GM19043 (cell line): ENCODE measurements at regions not wholly inside any gene's neighbourhood (a gene's known extent, or its start where the extent isn't known, plus 50 kb on each side); places are given as distances from the start of the nearest gene placed in this dataset.
A peak's percentile ranks its signal among the peaks of the same experiment; 100 is the strongest.

ENCODE experiments used
- ATAC-seq: cut with Tn5 transposase; IDR thresholded peaks from one replicate; pipeline ENCODE4 v1.9.1; 2021; ENCODE audit warnings: low read depth; ENCODE audit not compliant: unreplicated experiment

DNA sequence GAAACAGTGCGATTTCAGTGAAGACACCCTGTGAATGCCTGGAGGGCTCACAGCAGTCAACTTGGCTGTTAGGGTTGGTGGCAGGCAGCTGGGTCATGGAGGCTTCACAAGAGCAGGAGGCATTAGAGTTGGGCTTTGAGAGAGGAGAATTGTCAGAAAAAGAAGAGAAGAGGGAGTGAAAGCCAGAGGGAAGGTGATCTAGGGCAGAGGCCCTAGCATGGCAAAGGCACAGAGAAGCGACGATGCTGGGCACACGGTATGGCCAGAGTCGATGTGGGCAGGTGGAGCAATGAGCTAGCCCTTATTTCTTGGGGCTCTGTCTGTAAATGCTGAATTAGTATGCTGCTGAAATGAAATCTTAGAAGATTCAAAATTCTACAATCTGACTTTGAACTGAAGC lies 52.6 kb upstream of the OLFM4 start:
- ATAC-seq: no peak

DNA sequence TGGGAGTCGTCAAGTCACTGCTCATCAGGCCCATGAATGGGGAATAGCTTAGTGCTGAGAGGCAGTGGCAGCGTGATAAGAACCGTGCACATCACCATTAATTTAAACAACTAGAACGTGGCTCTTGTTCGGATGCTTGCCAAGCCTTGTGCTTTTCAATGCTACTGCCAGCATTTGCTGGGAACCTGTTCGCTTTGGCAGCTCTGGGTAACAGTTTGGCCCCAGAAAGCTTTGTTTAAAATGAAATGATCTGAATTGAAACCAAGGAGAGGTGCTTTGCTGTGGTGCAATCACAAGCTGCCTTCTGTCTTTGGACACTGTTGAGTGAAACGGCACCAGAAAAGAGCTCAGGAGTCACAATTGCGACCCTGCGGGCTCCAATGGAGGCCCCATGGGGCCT lies 53.5 kb upstream of the OLFM4 start:
- ATAC-seq: no peak

DNA sequence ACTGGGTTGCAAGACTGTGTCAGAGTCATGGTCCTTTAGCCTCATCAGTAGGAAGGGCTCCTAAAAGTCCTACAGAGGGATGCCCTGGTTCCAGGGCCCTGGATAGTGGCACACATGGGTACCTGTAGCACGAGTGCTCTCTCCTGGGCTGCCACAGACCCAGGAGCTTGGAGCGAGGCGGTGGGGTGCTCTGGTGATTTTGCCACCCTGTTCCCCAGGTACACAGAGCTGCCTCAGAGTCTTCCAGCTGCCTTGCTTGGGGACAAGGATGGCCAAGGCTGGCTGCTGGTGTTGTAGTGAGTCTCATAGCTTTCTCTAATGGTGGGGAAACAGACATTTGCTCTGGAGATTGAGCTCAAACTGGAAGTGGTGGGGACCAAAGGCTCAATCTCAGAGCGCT lies 53.9 kb upstream of the OLFM4 start:
- ATAC-seq: no peak

DNA sequence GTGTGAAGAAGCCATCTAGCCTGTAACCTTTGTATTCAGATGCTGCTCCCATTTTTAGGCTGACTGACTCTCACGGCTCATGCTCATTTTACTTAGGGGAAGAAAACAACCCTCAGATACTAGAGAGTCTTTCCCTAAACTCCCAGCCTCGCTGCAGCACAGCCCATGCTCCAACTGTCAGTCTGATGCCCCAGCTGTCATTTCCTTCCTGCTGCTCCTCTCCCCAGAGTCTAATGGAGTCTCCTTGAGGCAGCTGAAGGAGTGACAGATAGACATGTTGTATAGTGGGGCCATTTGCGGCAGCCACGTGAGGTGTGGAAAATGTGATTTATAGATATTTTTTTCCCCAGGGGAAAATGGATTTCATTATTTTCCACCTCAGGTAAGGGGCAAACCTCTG lies 59.2 kb upstream of the OLFM4 start:
- no peak for ATAC-seq

DNA sequence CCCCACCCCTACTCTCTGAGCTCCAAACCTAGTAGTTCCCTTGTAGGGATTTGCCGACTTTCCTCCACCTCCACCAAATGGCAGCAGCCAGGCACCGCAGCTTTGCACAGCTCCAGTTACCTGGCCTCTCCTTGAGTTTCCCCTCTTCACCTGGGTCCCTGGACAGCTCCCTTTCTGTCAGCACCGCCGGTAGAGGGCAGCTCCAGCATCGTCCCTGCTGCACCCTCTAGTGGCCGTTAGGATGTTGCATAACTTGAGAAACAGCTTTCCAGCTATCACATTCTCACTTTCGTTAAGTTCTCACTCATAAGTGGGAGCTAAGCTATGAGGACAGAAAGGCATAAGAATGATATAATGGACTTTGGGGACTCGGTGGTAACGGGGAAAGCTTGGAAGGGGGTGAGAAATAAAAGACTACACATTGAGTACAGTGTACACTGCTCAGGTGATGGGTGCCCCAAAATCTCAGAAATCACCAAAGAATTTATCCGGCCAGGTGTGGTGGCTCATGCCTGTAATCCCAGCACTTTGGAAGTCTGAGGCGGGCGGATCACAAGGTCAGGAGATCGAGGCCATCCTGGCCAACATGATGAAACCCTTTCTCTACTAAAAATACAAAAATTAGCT lies 60.4 kb upstream of the OLFM4 start:
- peak; percentile 99 for ATAC-seq

DNA sequence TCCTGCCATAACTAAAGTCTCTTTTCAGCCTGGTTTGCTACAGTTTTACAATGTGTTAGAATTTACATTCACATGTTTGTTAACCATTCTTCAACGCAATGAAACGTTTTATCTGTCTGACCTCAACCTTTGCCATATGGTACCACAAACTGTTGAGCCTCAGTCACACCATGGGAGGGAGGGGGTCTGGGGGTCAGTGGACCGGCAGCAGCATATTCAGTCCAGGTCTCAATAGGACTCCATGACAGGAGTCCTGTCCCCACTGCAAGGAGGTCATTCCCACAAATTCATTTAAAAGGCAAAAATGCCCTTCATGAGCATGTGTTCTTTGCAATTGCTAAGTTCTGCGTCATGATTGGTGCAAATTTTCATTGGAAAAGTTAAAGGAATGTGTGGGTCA lies 66.6 kb upstream of the OLFM4 start:
- no peak for ATAC-seq

DNA sequence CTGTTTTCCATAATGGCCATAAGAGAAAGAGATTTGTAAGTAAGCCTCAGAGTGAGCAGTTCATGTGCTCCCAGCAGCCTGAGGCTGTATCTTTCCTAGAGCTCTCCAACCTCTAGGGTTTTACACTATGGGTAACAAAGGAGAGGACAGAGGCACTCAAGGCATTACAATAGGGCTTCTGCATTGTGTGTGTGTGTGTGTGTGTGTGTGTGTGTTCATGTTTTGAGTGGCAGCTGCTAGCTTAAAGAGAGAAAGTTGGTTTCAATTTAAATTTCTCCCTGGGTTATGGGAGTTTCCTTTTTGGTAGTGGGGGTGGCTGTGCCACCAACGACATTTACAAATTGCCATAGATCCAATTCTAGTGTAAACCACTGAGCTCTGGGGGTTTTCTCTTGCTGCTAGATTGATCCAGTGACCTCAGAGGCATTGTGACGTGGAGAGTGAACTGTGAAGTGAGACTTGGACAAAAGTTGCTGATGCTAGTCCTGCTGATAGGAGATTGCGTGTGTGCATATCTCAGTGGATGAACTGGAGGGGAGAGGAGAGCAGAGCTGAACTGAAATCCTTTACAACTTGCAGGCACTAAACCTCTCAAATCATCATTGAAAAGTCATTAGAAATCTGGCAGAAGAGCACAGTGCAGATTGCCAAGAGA lies 67.2 kb upstream of the OLFM4 start:
- ATAC-seq: no peak

DNA sequence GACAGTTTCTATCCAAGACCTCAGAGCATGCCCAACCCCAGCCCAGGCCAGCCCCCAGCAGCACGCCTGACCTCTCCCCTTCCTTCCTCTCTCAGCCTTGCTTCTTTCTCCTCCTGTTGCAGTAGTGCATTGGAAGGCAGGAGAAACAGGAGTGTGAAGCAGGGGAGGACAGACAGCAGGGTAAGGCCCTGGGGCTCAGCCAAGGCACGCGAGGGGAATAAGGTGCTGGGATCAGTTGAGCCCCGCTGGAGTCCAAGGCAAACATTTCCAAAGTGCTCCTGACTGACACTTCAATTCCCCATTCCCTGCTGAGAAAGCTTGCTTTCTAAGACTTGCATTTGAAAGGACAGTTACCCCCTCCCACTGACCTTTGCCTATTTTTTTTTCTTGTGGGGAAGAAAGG lies 73.1 kb upstream of the OLFM4 start:
- no peak for ATAC-seq

DNA sequence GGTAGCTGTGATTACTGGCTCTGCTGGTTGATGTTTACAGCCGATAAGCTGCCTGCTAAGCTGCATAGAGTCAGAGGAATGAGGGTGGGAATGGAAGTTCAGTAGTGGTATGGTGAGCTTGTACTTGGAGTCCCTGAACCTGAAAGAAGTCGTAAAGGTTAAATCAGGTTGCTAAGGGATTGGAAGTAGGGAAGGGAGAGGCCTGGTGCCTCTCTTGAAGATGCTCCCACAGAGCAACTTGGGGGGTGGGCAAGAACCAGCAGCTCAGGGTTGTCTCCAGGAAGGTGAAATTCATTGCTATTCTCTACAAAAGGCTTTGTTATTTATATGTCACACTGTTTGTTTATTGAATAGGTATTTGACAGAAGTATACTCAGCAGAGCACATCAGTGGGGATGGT lies 73.8 kb upstream of the OLFM4 start:
- ATAC-seq: no peak

DNA sequence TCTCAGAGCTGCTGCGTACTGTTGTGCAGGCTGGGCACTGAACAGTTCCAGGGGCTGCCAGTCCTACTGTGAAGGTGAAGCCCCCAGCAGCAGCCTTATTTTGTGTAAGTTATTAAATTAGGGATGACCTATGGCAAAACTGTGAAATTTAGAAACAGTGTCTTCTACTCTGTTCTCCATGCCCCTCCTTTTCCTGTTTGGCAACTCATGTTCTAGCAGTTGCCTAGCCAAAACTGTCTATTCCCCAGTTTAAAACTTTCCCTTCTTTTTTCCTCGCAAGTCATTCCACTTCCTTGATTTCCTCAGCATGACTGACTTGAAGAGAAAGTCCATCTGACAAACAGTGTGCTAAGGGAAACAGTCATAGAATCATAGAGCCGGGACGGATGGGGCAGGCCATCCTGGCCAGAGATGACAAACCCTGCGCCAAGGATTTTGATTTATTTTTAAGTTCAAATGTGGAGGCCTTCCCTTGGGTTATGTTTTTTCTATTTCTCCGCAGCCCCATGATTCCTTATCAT lies 78.1 kb upstream of the OLFM4 start:
- no peak for ATAC-seq

DNA sequence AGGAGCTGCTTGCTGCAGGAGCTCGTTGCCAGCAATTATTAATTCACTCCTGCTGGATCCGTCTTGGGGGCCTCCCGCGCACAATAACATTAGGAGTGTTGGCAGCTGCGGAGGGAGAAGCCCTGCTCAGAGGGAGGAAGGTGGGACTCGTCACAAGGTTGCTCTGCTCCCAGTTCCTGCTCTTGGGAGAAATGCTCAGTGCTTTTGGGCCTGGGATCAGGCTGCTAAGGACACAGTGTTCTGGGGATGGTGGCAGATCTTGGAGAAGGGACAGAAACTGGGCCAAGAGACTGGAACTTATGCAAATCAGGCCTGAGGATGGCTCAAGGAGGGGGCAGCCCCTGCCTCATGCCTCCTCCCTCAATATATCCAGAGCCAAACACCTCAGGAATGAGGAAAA lies 78.9 kb upstream of the OLFM4 start:
- ATAC-seq: no peak

DNA sequence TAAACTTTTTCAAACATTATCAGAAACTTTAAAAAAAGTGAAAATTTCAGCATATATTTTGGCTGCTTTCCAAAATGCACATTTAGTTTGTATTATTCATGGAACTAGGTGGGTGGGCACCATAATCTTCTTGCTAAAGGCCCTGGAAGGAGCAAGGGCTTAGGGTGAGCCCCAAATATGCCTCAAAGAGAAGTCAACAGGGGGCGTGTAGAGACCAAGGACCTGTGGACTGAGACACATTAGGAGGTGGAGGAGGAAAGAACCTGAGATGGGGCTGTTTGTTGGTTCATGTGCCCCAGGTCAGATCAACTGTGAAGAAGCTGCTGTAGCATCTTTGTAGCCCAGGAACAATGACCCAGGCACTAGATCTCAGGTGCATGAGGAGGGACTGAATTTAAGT lies 79.6 kb upstream of the OLFM4 start:
- ATAC-seq: no peak

DNA sequence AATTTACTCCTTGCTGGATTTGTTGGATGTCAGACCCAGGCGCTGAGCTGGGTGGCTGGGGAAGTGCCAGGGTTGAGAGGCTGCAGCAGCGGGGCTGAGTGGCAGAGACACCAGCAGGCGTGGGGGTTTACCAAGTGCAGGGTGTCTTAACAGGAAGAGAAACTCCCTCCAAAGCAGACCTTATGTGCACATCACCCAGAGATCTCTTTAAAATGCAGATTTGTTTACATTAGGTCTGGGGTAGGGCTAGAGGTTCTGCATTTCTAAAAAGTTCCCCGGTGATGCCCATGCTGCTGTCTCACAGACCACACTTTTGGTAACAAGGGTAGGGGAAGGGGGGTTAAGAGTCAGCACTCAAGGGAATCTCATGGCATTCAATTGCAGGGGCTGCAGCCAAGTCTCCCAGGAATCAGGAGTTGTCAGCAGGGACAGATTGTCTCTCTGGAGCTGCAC lies 80.7 kb upstream of the OLFM4 start:
- ATAC-seq: no peak

DNA sequence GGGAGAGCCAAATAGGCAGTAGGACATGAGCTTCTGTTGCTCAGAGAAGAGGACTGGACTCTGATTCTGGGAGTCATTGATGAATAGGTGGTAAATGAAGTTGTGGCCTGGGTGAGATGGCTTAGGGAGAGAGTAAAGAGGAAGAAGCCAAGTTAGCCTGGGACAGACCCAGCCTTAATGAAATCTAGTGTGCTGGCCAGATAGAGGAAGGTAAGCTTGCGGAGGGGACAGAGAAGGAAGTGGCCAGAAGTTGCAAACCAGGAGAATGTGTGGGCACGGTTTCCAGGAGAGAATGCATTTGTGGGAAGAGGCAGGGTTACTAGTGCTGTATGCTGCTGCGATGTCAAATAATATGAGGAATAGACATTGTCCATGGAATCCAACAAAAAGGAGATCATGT lies 83.3 kb upstream of the OLFM4 start:
- no peak for ATAC-seq

DNA sequence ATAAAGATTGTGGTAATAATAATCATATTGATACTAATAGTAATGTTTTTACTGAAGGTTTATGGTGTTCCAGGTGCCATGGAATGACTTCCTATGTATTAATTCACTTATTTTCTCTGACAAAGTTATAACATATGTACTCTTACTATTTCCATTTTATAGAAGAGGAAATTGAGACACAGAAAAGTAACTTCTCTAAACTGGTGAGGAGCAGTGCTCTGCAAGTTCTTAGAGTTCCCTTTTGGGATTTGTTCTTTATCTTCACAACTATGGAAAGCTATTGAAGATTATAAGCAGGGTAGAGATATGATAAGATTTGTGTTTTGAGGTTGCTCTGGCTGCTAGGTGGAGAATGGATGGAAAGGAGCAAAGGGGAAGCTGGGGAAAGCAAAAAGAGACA lies 83.9 kb upstream of the OLFM4 start:
- ATAC-seq: no peak

DNA sequence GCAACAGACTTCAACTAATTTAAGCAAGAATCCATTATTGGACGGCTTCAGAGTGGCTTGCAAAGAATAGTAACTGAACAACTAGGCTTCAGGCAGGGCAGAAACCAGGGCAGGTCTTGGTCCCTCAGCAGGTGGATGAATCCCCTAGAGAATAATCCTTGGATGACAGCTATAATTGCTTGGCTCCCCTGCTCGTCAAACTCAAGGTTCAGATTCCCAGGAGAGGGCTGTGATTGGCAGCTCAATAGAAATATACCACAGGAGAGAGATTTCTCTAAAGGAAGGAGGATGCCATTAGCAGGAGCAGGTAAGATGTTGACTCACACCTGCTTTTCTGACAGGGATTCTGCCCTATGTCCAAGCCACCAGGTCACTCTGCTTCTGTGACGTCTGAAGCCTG lies 89.6 kb upstream of the PCDH8 start:
- no peak for ATAC-seq

DNA sequence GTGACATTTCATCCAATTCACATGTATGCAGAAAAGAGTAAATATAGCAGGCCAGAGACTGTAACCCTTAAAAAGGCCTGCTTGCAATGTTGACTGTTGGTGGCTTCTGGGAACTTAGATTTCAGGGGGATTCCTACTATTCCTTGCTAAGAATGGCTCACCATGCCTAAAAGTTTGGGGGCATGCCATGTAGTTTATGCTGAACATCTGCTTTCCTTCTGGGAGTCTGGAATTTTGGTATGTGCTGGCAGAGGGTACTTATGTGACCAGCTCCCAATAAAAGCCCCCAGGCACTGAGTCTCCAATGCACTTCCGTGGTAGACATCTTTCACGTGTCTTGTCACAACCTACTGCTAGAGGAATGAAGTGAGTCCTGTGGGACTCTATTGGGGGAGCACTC lies 88.4 kb upstream of the PCDH8 start:
- ATAC-seq: no peak

DNA sequence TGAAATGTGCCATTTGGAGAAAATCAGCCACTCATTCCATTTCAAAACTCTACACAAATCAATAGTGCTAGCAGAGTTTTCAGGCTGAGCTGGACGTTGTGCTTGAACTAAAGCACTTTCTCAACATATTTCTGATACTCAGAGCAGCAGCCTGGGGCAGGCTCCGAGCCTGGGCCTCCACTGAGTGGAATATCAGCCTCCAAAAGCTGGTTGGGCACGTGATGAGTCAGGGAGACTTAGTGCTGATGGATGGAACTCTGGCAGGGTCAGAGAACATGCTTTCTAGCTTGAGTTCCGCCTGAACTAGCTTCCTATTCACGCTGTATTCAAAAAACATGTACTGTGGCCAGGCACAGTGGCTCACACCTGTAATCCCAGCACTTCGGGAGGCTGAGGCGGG lies 85.8 kb upstream of the PCDH8 start:
- no peak for ATAC-seq

DNA sequence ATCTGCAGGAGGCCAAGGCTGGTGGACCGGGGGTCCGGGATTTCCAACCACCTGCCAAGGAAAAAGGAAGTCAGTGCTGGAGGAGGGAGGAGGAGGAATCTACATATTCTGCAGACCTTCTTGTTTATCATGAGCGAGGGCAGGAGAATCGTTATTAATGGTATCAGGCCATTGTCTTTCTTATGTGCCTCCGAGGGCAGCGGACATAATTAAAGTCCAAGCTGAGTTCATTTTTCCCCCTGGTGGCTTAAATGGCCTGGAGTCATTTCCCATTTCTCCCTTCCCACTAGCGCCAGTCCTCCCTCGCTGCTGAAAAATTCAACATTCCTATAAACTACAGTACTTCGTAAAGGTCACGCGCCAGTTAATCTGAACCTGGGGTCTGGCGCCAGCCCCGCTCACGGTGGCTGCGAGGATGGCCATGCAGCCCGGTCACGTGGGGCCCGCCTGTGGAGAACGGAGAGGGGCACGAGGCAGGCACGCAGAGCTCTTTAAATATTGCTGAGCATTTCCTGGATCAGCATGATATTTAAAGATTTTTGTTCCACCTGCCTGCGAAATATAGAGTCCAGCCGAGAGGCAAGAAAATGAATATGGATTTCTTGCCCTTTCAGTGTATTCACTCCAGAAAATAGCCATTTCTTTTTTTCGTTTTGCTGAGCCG lies 85.2 kb upstream of the PCDH8 start:
- ATAC-seq: no peak

DNA sequence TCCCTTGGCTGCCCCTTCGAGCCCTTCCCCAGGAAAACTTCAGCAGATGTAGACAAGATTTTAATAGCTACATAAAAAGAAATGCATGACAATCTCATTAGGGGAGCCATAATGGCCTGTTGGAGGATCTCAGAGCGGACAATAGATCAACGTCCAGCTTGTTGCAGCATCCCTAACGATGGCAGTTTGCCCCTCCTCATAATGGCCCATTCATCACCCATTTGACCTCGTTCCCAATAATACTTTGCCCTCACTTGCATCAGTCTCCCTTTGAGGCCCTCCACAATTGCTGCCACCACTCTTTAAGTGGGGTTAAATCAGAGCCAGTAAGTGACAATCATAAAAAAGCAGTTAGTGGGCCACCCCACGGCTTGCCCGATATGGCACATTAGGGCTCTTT lies 84.7 kb upstream of the PCDH8 start:
- ATAC-seq: no peak

DNA sequence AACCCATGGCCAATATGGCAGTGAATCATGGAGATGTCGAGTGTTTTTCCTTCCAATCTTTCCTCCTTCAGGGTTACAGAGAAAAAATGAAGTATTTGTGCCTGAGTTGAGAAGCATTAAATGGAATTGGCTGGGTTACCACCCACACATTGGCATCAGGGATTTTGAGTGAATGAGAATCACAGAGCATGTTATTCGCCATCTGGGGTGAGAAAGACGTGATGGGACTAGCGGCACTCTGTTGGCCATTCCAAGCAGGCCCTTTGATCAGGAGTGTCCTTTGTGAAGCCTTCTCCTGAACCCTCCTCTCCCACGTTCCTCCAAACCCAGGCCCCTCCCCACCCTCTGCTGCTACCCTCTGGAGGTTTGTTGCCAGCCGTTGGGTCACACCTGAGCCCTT lies 84.2 kb upstream of the PCDH8 start:
- ATAC-seq: no peak
